GM10248 (cell line): ENCODE measurements at regions not wholly inside any gene's neighbourhood (a gene's known extent, or its start where the extent isn't known, plus 50 kb on each side); places are given as distances from the start of the nearest gene placed in this dataset.

Experiments
- CTCF ChIA-PET: fragments of 300-600 bp; sonication (Branson Sonifier 250); formaldehyde crosslinking; extraction: SDS; loops from one replicate; lab custom pipeline; 2021; ENCODE audit warnings: antibody characterized with exemption; lab: Yijun Ruan, JAX
- POLR2A ChIA-PET: fragments of 350-650 bp; sonication (Branson Sonifier 250); formaldehyde crosslinking; extraction: SDS; loops from one replicate; lab custom pipeline; 2020; ENCODE audit warnings: antibody characterized with exemption; lab: Yijun Ruan, JAX
- DNase-seq: peaks from one replicate; pipeline ENCODE4 v3.0.0; 2012; ENCODE audit errors: extremely low spot score
- CTCF ChIP-seq: IDR thresholded peaks from 2 replicates; pipeline ENCODE4 v1.5.1; 2012; ENCODE audit warnings: mild to moderate bottlenecking, low read depth; ENCODE audit errors: extremely low read depth, missing control alignments, control extremely low read depth

DNA sequence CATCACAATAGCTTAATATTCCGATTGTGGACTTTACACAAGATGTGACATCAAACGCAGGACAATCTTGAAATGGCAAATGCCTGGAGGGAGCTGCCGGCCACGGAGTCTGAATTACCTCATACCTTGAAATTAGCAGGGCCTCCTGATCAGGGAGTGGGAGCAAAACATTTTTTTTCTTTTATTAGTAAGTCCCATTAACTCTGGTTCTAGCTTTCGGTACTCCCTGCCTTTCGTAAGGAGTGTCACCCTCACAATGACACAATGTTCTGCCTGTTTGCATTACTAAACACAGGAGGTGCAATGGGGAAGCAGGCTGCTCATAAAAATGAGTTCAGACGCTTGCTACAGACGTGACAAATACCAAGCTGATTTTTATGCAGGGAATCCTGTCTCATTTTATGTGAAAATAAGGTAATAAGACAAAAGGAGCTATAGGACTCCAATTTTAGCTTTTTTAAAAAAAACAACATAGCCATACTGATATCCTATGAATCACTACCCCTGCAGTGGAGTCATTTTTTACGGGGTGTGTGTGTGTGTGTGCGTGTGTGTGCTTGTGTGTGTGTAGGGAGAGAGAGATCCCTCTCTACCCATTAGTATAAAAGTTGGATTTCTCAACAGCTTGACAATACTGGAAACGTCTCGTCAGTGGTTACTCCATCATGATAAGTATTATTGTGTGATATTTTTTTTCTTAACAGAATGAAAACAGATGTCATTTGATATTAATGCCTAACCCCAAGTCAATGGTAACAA, 205.1 kb upstream of the RUNX1 start:
- POLR2A ChIA-PET: no interaction called here
- CTCF ChIA-PET: interaction anchor here (0.7 kb wide), 1 partner anchor 8 kb away, joined by 4 read pairs; no protein-coding TSS in a partner anchor
- TF ChIP-seq CTCF: no peak
- DNase-seq: no peak

- CTCF ChIA-PET: interaction anchor here (0.9 kb wide), 1 partner anchor 11 kb away, joined by 3 read pairs; no protein-coding TSS in a partner anchor
- no peak for TF ChIP-seq CTCF
- POLR2A ChIA-PET: no interaction called here
- no peak for DNase-seq
Measured at GRCh38 chr21:35252831-35253230, 203.7 kb upstream of the RUNX1 start.

- no peak for DNase-seq
- TF ChIP-seq CTCF: no peak
- ChIA-PET POLR2A (no interaction called here), CTCF (no interaction called here)
Measured at GRCh38 chr21:35249636-35250035, 200.5 kb upstream of the RUNX1 start.

DNA sequence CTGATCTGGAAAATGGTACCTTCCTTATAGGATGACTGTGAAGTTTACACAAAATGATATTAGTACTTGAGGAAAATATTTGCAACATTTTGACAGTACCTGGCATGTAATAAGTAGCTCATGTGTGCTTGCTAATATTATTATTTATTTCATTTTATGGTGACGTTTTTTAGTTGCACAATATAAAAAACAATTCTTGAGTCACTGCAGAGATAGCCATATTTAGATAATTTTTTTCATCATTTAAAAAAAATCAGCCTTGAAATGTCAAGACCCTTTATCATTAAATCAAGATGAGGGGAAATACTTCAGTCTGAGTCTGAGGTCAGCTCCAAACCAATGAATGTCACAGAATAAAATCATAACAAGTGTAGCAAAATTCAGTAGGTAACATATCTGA, 196.8 kb upstream of the RUNX1 start:
- CTCF ChIA-PET: interaction anchor here (1.3 kb wide), 1 partner anchor 11 kb away, joined by 3 read pairs; no protein-coding TSS in a partner anchor
- no peak for TF ChIP-seq CTCF
- POLR2A ChIA-PET: no interaction called here
- DNase-seq: no peak

GRCh38 chr21:35244514-35244913, 195.4 kb upstream of the RUNX1 start:
- POLR2A ChIA-PET: no interaction called here
- CTCF ChIA-PET: no interaction called here
- DNase-seq: no peak
- TF ChIP-seq CTCF: no peak

- no peak for DNase-seq
- TF ChIP-seq CTCF: no peak
- CTCF ChIA-PET: no interaction called here
- POLR2A ChIA-PET: no interaction called here
Measured at GRCh38 chr21:35243171-35243570, 194.1 kb upstream of the RUNX1 start.

DNA sequence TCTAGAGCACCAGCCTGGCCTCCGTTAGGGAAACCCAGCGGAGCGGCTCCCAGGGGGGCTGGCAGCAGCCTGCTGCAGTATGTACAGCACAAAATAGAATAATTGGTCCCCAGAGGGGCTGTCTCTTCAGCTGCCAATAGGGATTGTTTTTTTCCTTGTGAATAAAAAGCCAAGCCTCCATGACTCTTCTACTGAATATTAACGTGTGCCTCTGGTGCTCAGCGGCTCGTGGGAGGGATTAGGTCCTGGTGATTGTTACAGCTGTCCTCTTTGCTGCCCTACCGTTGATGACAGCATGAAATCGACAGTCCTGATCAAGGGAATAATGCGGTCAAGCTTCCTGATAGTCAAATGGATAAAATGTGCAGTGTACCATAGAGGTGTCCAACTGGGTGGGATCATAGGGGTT, 190.7 kb upstream of the RUNX1 start:
- no peak for DNase-seq
- ChIA-PET POLR2A (interaction anchor here (0.5 kb wide), 1 partner anchor 90 kb away, joined by 3 read pairs; no protein-coding TSS in a partner anchor), CTCF (no interaction called here)
- TF ChIP-seq CTCF: no peak
